ENCODE measurements at regions not wholly inside any gene's neighbourhood (a gene's known extent, or its start where the extent isn't known, plus 50 kb on each side); places are given as distances from the start of the nearest gene placed in this dataset.
A peak's percentile ranks its signal among the peaks of the same experiment; 100 is the strongest.

DNA sequence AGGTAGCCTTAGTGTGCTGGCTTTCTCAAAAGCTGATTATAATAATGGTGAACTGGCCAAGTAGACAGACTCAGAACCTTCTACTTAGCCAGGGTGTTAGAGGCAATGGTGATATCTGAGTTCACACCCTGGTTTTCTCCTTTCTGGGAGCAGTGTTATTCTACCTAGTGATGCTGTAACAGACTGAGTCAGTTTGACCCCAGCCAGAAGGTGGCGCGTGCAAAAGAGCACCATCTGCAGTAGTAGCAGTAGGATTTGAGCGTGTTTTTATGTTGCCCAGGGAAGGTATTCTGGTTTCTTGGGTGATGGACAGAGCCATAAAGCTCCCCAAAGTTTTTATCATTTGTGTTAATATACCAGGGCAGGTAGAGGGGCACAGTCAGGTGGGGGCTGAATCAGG lies 143.8 kb upstream of the CPXCR1 start:
- H3K27ac ChIP-seq, result no peak overlapping the region
- H3K4me3 ChIP-seq, result no peak overlapping the region
- no peak for DNase-seq
- no peaks in the 10 kb centered on the region for H3K27me3 ChIP-seq
- intact Hi-C loops (cut with DNase I), result no loop called here
- H3K36me3 ChIP-seq (replicated peaks in 1 of 2; ENCODE audit: insufficient read depth in 1 of 2, low read depth in 2 of 2), result no peaks in the 10 kb centered on the region
- ATAC-seq, result no peak
- TF ChIP-seq POLR2A (IDR thresholded peaks at IDR 0.05) (no peak), CTCF (IDR thresholded peaks at IDR 0.05) (no peak)
- H3K9me3 ChIP-seq, result no peaks in the 10 kb centered on the region
- 93 to 100% methylated on average over 3 of the region's 3 CpGs for WGBS, 2 donors
- no peaks in the 10 kb centered on the region for H3K4me1 ChIP-seq

GRCh38 chrX:88604433-88605221 lies 142.4 kb upstream of the CPXCR1 start:
- Histone ChIP-seq H3K9me3 (no peaks in the 10 kb centered on the region), H3K36me3 (replicated peaks in 1 of 2; ENCODE audit: insufficient read depth in 1 of 2, low read depth in 2 of 2) (no peaks in the 10 kb centered on the region), H3K27me3 (no peaks in the 10 kb centered on the region), H3K4me3 (no peak overlapping the region), H3K4me1 (no peaks in the 10 kb centered on the region), H3K27ac (no peak overlapping the region)
- no peak for TF ChIP-seq CTCF (IDR thresholded peaks at IDR 0.05)
- TF ChIP-seq POLR2A (IDR thresholded peaks at IDR 0.05), result no peak
- DNase-seq (no peak), ATAC-seq (no peak)
- 21 to 26% methylated on average over 5 of the region's 5 CpGs for WGBS, 2 donors
- intact Hi-C loops (cut with DNase I), result no loop called here

GRCh38 chrX:88605222-88605583 lies 141.8 kb upstream of the CPXCR1 start:
- TF ChIP-seq POLR2A (IDR thresholded peaks at IDR 0.05), result no peak
- TF ChIP-seq CTCF (IDR thresholded peaks at IDR 0.05), result no peak
- no peak for DNase-seq
- Histone ChIP-seq H3K4me1 (no peaks in the 10 kb centered on the region), H3K9me3 (no peaks in the 10 kb centered on the region), H3K27ac (no peak overlapping the region), H3K27me3 (no peaks in the 10 kb centered on the region), H3K4me3 (no peak overlapping the region), H3K36me3 (replicated peaks in 1 of 2; ENCODE audit: insufficient read depth in 1 of 2, low read depth in 2 of 2) (no peaks in the 10 kb centered on the region)
- WGBS, 2 donors, result 67 to 71% methylated on average over 4 of the region's 4 CpGs
- ATAC-seq, result no peak
- intact Hi-C loops (cut with DNase I), result no loop called here

GRCh38 chrX:88612870-88613329 lies 134.1 kb upstream of the CPXCR1 start:
- H3K4me3 ChIP-seq, result no peak overlapping the region
- intact Hi-C loops (cut with DNase I), result no loop called here
- no peak overlapping the region for H3K27ac ChIP-seq
- no peak for ATAC-seq
- no peaks in the 10 kb centered on the region for H3K27me3 ChIP-seq
- H3K36me3 ChIP-seq (replicated peaks in 1 of 2; ENCODE audit: insufficient read depth in 1 of 2, low read depth in 2 of 2), result no peaks in the 10 kb centered on the region
- H3K4me1 ChIP-seq, result no peaks in the 10 kb centered on the region
- no peak for DNase-seq
- TF ChIP-seq POLR2A (IDR thresholded peaks at IDR 0.05) (no peak), CTCF (IDR thresholded peaks at IDR 0.05) (no peak)
- WGBS, 2 donors, result 33 to 34% methylated on average over 3 to 4 of the region's 4 CpGs
- H3K9me3 ChIP-seq, result no peaks in the 10 kb centered on the region

DNA sequence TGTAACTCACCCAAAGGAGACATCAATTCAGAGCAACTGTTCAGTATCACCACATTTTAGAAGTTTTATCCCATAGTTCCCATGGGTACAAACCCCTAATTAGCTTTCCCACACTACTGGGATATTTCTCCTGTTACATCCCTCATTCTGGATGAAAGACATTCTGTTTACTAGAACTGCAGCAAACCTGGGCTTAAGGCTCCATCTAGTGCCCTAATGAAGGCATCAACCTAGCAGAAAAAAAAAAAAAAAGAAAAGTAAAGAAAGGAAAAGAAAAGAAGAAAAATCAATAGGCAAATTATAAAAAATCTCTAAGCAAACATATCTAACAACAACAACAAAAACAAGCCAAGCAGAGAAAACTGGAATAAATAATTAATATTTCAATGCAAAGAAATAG lies 133.7 kb upstream of the CPXCR1 start:
- ATAC-seq (no peak), DNase-seq (no peak)

More for the DNA sequence above, 133.7 kb upstream of the CPXCR1 start:
- H3K27ac ChIP-seq, result no peak overlapping the region
- intact Hi-C loops (cut with DNase I), result no loop called here
- TF ChIP-seq POLR2A (IDR thresholded peaks at IDR 0.05), result no peak
- TF ChIP-seq CTCF (IDR thresholded peaks at IDR 0.05), result peak in 5 of 7 experiments; percentile 18 to 58 (median 34)
- no peaks in the 10 kb centered on the region for H3K9me3 ChIP-seq
- H3K27me3 ChIP-seq, result no peaks in the 10 kb centered on the region
- no peaks in the 10 kb centered on the region for H3K4me1 ChIP-seq
- H3K4me3 ChIP-seq, result no peak overlapping the region
- no peaks in the 10 kb centered on the region for H3K36me3 ChIP-seq (replicated peaks in 1 of 2; ENCODE audit: insufficient read depth in 1 of 2, low read depth in 2 of 2)
